COLO829 (cell line): ENCODE measurements at regions not wholly inside any gene's neighbourhood (a gene's known extent, or its start where the extent isn't known, plus 50 kb on each side); places are given as distances from the start of the nearest gene placed in this dataset.
"Not testable (repeated sequence)": the region's sequence is repeated elsewhere in the genome, so short reads cannot be mapped to it uniquely, and the experiment has no call there.

Source experiments
- DNase-seq: peaks from one replicate; pipeline ENCODE4 v3.0.0; 2012; ENCODE audit warnings: low spot score

GRCh38 chr10:65355141-65355680 lies 1570.6 kb upstream of the LRRTM3 start:
- no peak for DNase-seq

- DNase-seq = peak; percentile 4
Observed at GRCh38 chr10:65358565-65358964, 1567.3 kb upstream of the LRRTM3 start.

GRCh38 chr10:65360497-65360896 lies 1565.3 kb upstream of the LRRTM3 start:
- DNase-seq = no peak

GRCh38 chr10:65365878-65366277 lies 1560.0 kb upstream of the LRRTM3 start:
- DNase-seq = no peak

GRCh38 chr10:65367706-65368105 lies 1558.1 kb upstream of the LRRTM3 start:
- DNase-seq = no peak

- DNase-seq = no peak
Observed at GRCh38 chr10:65375528-65375927, 1550.3 kb upstream of the LRRTM3 start.

GRCh38 chr10:65377687-65378086 lies 1548.1 kb upstream of the LRRTM3 start:
- no peak for DNase-seq

GRCh38 chr10:65394502-65395297 lies 1531.1 kb upstream of the LRRTM3 start:
- peak; percentile 68 for DNase-seq

- DNase-seq = no peak
Observed at GRCh38 chr10:65395631-65396030, 1530.2 kb upstream of the LRRTM3 start.

- no peak for DNase-seq
Observed at GRCh38 chr10:65396997-65397396, 1528.8 kb upstream of the LRRTM3 start.

- no peak for DNase-seq
Observed at GRCh38 chr10:65408401-65408800, 1517.4 kb upstream of the LRRTM3 start.

GRCh38 chr10:65413001-65413400 lies 1512.8 kb upstream of the LRRTM3 start:
- no peak for DNase-seq

- no peak for DNase-seq
Observed at GRCh38 chr10:65415318-65415717, 1510.5 kb upstream of the LRRTM3 start.

GRCh38 chr10:65416094-65416493 lies 1509.7 kb upstream of the LRRTM3 start:
- DNase-seq = no peak

GRCh38 chr10:65419629-65420028 lies 1506.2 kb upstream of the LRRTM3 start:
- DNase-seq = no peak

GRCh38 chr10:65423043-65423442 lies 1502.8 kb upstream of the LRRTM3 start:
- DNase-seq = no peak

GRCh38 chr10:65429381-65429780 lies 1496.5 kb upstream of the LRRTM3 start:
- not testable (repeated sequence) for DNase-seq

GRCh38 chr10:65430979-65431378 lies 1494.9 kb upstream of the LRRTM3 start:
- no peak for DNase-seq

GRCh38 chr10:65470986-65471385 lies 1454.8 kb upstream of the LRRTM3 start:
- peak; percentile 36 for DNase-seq

- DNase-seq = no peak
Observed at GRCh38 chr10:65482848-65483247, 1443.0 kb upstream of the LRRTM3 start.

GRCh38 chr10:65491799-65492198 lies 1434.0 kb upstream of the LRRTM3 start:
- DNase-seq = no peak

- DNase-seq = peak; percentile 66
Observed at GRCh38 chr10:65496541-65496940, 1429.3 kb upstream of the LRRTM3 start.

- no peak for DNase-seq
Observed at GRCh38 chr10:65497837-65498236, 1428.0 kb upstream of the LRRTM3 start.

GRCh38 chr10:65500716-65501115 lies 1425.1 kb upstream of the LRRTM3 start:
- DNase-seq = no peak
